ENCODE measurements at regions not wholly inside any gene's neighbourhood (a gene's known extent, or its start where the extent isn't known, plus 50 kb on each side); places are given as distances from the start of the nearest gene placed in this dataset.

- Mint-ChIP-seq H3K27ac (no peak overlapping the region), H3K36me3 (ENCODE audit: insufficient read depth) (peaks cover 4% of the 10 kb centered on the region), H3K4me3 (ENCODE audit: low read depth) (no peak overlapping the region), H3K27me3 (no peaks in the 10 kb centered on the region), H3K4me1 (ENCODE audit: low read depth) (no peaks in the 10 kb centered on the region), H3K9me3 (ENCODE audit: low read depth) (no peaks in the 10 kb centered on the region)
- TF ChIP-seq, protein P1, sequence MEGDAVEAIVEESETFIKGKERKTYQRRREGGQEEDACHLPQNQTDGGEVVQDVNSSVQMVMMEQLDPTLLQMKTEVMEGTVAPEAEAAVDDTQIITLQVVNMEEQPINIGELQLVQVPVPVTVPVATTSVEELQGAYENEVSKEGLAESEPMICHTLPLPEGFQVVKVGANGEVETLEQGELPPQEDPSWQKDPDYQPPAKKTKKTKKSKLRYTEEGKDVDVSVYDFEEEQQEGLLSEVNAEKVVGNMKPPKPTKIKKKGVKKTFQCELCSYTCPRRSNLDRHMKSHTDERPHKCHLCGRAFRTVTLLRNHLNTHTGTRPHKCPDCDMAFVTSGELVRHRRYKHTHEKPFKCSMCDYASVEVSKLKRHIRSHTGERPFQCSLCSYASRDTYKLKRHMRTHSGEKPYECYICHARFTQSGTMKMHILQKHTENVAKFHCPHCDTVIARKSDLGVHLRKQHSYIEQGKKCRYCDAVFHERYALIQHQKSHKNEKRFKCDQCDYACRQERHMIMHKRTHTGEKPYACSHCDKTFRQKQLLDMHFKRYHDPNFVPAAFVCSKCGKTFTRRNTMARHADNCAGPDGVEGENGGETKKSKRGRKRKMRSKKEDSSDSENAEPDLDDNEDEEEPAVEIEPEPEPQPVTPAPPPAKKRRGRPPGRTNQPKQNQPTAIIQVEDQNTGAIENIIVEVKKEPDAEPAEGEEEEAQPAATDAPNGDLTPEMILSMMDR (IDR thresholded peaks at IDR 0.05; ENCODE audit: unreplicated experiment) = no peak
- DNase-seq (ENCODE audit: low spot score, unreplicated experiment) = no peak
Measured at GRCh38 chr15:75126864-75127580, 74.7 kb upstream of the C15orf39 start.

DNA sequence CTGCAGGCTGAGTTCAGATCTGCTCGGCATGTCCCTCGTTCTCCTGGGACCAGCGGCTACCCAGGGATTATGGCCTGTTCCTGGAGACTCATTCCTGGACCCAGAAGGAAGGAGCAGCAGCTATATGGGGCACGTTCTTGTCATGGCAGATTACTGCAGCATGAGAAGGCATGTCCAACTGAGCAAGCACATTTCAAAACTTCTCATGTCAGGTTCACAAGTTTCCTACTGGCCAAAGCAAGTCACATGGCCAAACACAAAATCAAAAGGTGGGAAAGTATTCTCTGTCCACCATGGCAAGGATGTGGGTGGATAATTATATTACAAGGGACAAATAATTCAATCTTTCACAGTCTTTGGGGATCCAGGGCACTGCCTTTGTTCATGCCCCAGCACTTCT is 71.9 kb upstream of the C15orf39 start:
- TF ChIP-seq, protein P1 (IDR thresholded peaks at IDR 0.05; ENCODE audit: unreplicated experiment) = no peak
- Mint-ChIP-seq H3K36me3 (ENCODE audit: insufficient read depth) (no peaks in the 10 kb centered on the region), H3K9me3 (ENCODE audit: low read depth) (no peaks in the 10 kb centered on the region), H3K4me1 (ENCODE audit: low read depth) (no peaks in the 10 kb centered on the region), H3K27ac (no peak overlapping the region), H3K27me3 (no peaks in the 10 kb centered on the region), H3K4me3 (ENCODE audit: low read depth) (no peak overlapping the region)
- DNase-seq (ENCODE audit: low spot score, unreplicated experiment) = no peak

GRCh38 chr15:75131269-75131643 is 70.4 kb upstream of the C15orf39 start:
- peaks cover 3% of the 10 kb centered on the region for H3K9me3 Mint-ChIP-seq (ENCODE audit: low read depth)
- no peaks in the 10 kb centered on the region for H3K36me3 Mint-ChIP-seq (ENCODE audit: insufficient read depth)
- DNase-seq (ENCODE audit: low spot score, unreplicated experiment) = no peak
- TF ChIP-seq, protein P1 (IDR thresholded peaks at IDR 0.05; ENCODE audit: unreplicated experiment) = no peak
- no peak overlapping the region for H3K4me3 Mint-ChIP-seq (ENCODE audit: low read depth)
- H3K27me3 Mint-ChIP-seq = no peaks in the 10 kb centered on the region
- no peak overlapping the region for H3K27ac Mint-ChIP-seq
- no peaks in the 10 kb centered on the region for H3K4me1 Mint-ChIP-seq (ENCODE audit: low read depth)

DNA sequence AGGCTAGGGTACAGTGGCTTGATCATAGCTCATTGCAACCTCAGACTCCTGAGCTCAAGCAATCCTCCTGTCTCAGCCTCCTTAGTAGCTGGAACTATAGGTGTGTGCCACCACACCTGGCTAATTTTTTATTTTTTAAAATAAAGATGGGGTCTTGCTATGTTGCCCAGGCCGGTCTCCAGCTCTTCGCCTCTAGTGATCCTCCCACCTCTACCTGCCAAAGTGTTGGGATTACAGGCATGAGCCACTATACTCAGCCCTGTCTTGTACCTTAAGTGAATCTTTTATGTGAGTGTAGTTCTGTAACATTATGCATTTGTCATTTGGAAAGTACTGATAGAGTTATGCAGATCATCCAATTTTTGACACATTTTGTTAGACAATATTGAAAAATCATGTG is 66.9 kb upstream of the C15orf39 start:
- H3K27ac Mint-ChIP-seq = no peak overlapping the region
- TF ChIP-seq, protein P1 (IDR thresholded peaks at IDR 0.05; ENCODE audit: unreplicated experiment) = no peak
- H3K36me3 Mint-ChIP-seq (ENCODE audit: insufficient read depth) = no peaks in the 10 kb centered on the region
- H3K27me3 Mint-ChIP-seq = no peaks in the 10 kb centered on the region
- no peaks in the 10 kb centered on the region for H3K4me1 Mint-ChIP-seq (ENCODE audit: low read depth)
- H3K9me3 Mint-ChIP-seq (ENCODE audit: low read depth) = peaks cover 3% of the 10 kb centered on the region
- DNase-seq (ENCODE audit: low spot score, unreplicated experiment) = no peak
- H3K4me3 Mint-ChIP-seq (ENCODE audit: low read depth) = no peak overlapping the region

DNA sequence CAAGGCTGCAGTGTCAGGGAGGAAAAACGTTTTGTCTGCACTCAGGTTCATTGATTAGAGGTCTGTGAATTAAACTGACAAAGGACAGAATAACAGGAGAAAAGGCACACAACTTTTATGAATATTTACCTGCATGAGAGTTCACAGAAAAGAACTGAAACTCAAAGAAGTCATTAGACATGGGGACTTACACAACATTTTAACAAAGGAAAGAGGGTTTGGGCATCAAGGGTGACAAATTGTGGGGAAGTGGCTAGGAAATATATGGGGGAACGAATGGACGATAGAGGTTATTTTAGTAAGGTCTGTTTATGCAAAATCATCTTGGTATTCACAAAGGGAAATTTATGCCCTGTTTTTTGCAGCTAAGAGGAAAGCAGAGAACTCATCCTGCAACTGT is 65.6 kb upstream of the C15orf39 start:
- Mint-ChIP-seq H3K36me3 (ENCODE audit: insufficient read depth) (peaks cover 3% of the 10 kb centered on the region), H3K9me3 (ENCODE audit: low read depth) (peaks cover 8% of the 10 kb centered on the region), H3K27ac (no peak overlapping the region), H3K4me3 (ENCODE audit: low read depth) (no peak overlapping the region), H3K4me1 (ENCODE audit: low read depth) (peaks cover 3% of the 10 kb centered on the region), H3K27me3 (no peaks in the 10 kb centered on the region)
- DNase-seq (ENCODE audit: low spot score, unreplicated experiment) = no peak
- TF ChIP-seq, protein P1 (IDR thresholded peaks at IDR 0.05; ENCODE audit: unreplicated experiment) = no peak

All from progenitor cell of endocrine pancreas (in vitro differentiated cells).